Endothelial cell of umbilical vein (primary cell): ENCODE measurements at regions not wholly inside any gene's neighbourhood (a gene's known extent, or its start where the extent isn't known, plus 50 kb on each side); places are given as distances from the start of the nearest gene placed in this dataset.

ENCODE experiments used
- BruUV-seq: library from RNA; stranded (reverse); fragments of 400-500 nt; replicated peaks from 2 replicates; lab custom pipeline; 2021; lab: Mats Ljungman, UMichigan
- CTCF ChIA-PET: fragments of 300-600, 350-600 bp; sonication (Branson Sonifier 250); formaldehyde crosslinking; loops from one replicate; lab custom pipeline; 2021; ENCODE audit warnings: antibody characterized with exemption, inconsistent platforms; lab: Charles Lee
- POLR2A ChIA-PET: fragments of 300-600, 350-600 bp; sonication (Branson Sonifier 250); formaldehyde crosslinking; loops from one replicate; lab custom pipeline; 2021; ENCODE audit warnings: antibody characterized with exemption, inconsistent platforms; lab: Charles Lee
- DNase-seq: peaks from one replicate; pipeline ENCODE4 v3.0.0-alpha.2; 2011; ENCODE audit warnings: low read depth, low spot score
- FAIRE-seq: peaks from 2 replicates; lab custom pipeline; 2011; peaks lifted over from hg19 to GRCh38; lab: Jason Lieb, UNC
- H2AFZ ChIP-seq: 2 replicates; pipeline ENCODE4 v1.6.0; 2012; ENCODE audit warnings: low read depth, low read length, control low read depth, inconsistent platforms
- H3K27ac ChIP-seq: 2 replicates; pipeline ENCODE4 v1.5.1; 2011; ENCODE audit warnings: low read depth, mild to moderate bottlenecking, control low read depth, low read length, moderate library complexity; ENCODE audit not compliant: insufficient read depth
- H3K27me3 ChIP-seq, 2 experiments: 2 replicates each; pipeline versions ENCODE4 v1.6.0 to v1.6.1; 2011; ENCODE audit warnings: low read length in 2 of 2, mixed read lengths in 1 of 2; ENCODE audit not compliant: control insufficient read depth in 2 of 2, insufficient read depth in 2 of 2
- H3K36me3 ChIP-seq, 2 experiments: 2 replicates in 1 of 2; 3 replicates in 1 of 2; pipeline ENCODE4 v1.5.1; 2011; ENCODE audit warnings: low read length in 2 of 2, mild to moderate bottlenecking in 1 of 2, moderate library complexity in 1 of 2; ENCODE audit not compliant: control insufficient read depth in 2 of 2, insufficient read depth in 2 of 2; ENCODE audit errors: extremely low read depth in 1 of 2
- H3K4me1 ChIP-seq: 3 replicates; pipeline ENCODE4 v1.5.1; 2011; ENCODE audit warnings: mild to moderate bottlenecking, low read length; ENCODE audit not compliant: control insufficient read depth, insufficient read depth; ENCODE audit errors: extremely low read depth
- H3K4me2 ChIP-seq: 2 replicates; pipeline ENCODE4 v1.6.1; 2011; ENCODE audit warnings: low read length, control low read depth, mixed read lengths; ENCODE audit not compliant: insufficient read depth
- H3K4me3 ChIP-seq, 3 experiments: fragments of 200-600 bp in 1 of 3; sonication (generic), shearing (Covaris generic) in 1 of 3; replicated peaks in 1 of 3; 2 replicates each; pipeline ENCODE4 v1.5.1; 2011 to 2016; ENCODE audit warnings: control low read depth in 3 of 3, low read length in 3 of 3, mild to moderate bottlenecking in 2 of 3, inconsistent platforms in 1 of 3, low read depth in 1 of 3, moderate library complexity in 1 of 3; ENCODE audit not compliant: insufficient read depth in 1 of 3
- H3K79me2 ChIP-seq: 2 replicates; pipeline ENCODE4 v1.6.0; 2012; ENCODE audit warnings: low read length, inconsistent platforms; ENCODE audit not compliant: control insufficient read depth, insufficient read depth
- H3K9ac ChIP-seq: replicated peaks from 2 replicates; pipeline ENCODE3; 2011; ENCODE audit warnings: low read length, control low read depth; ENCODE audit not compliant: insufficient read depth; ENCODE audit errors: extremely low read depth
- H3K9me1 ChIP-seq: replicated peaks from 3 replicates; pipeline ENCODE4 v1.6.0; 2011; ENCODE audit warnings: mild to moderate bottlenecking, low read length; ENCODE audit not compliant: control insufficient read depth, insufficient read depth; ENCODE audit errors: extremely low read depth
- H3K9me3 ChIP-seq: replicated peaks from 2 replicates; pipeline ENCODE4 v1.5.1; 2012; ENCODE audit warnings: low read length, inconsistent platforms; ENCODE audit not compliant: control insufficient read depth, insufficient read depth
- H4K20me1 ChIP-seq: replicated peaks from 2 replicates; pipeline ENCODE3; 2011; ENCODE audit warnings: mild to moderate bottlenecking, low read length; ENCODE audit not compliant: control insufficient read depth, insufficient read depth; ENCODE audit errors: extremely low read depth
- EZH2 ChIP-seq: IDR thresholded peaks from 2 replicates; pipeline ENCODE4 v1.6.1; 2012; ENCODE audit warnings: borderline replicate concordance, low read depth, mild to moderate bottlenecking, moderate library complexity, low read length, inconsistent platforms; ENCODE audit not compliant: severe bottlenecking
- FOS ChIP-seq: IDR thresholded peaks from 2 replicates; pipeline ENCODE4 v1.6.1; 2011; ENCODE audit warnings: mild to moderate bottlenecking, low read length, moderate library complexity, borderline replicate concordance; ENCODE audit not compliant: insufficient read depth
- GATA2 ChIP-seq: IDR thresholded peaks from 2 replicates; pipeline ENCODE4 v1.7.0; 2011; ENCODE audit warnings: low read depth, mild to moderate bottlenecking, moderate library complexity, mixed read lengths, low read length; ENCODE audit not compliant: insufficient read length, insufficient read depth
- JUN ChIP-seq: IDR thresholded peaks from 2 replicates; pipeline ENCODE4 v1.6.1; 2011; ENCODE audit warnings: borderline replicate concordance, low read depth; ENCODE audit not compliant: insufficient read length, insufficient read depth
- MYC ChIP-seq: IDR thresholded peaks from one replicate; pipeline ENCODE4 v1.6.1; 2011; ENCODE audit warnings: mild to moderate bottlenecking, low read depth, low read length
- POLR2A ChIP-seq: IDR thresholded peaks from 2 replicates; pipeline ENCODE4 v1.6.1; 2012; ENCODE audit warnings: low read depth, mild to moderate bottlenecking, control low read depth, low read length
- POLR2AphosphoS5 ChIP-seq: IDR thresholded peaks from 2 replicates; pipeline ENCODE4 v1.6.1; 2012; ENCODE audit warnings: low read depth, mild to moderate bottlenecking, control low read depth, low read length, moderate library complexity; ENCODE audit not compliant: insufficient read depth
- dilution Hi-C: fragments of 300-500 bp; cut with MboI; formaldehyde crosslinking; loops from one replicate; pipeline ENCODE4 v1.15.0; 2019; ENCODE audit warnings: low sequenced_read_pairs; ENCODE audit not compliant: extremely low pct_ligation_motif_present
- intact Hi-C: fragments of 100-400 bp; cut with micrococcal nuclease; formaldehyde crosslinking; loops from one replicate; pipeline ENCODE4 v1.10.0; 2022
- TF ChIP-seq, protein P1 (sequence below), 2 donors: IDR thresholded peaks; 1 replicate in 1 of 2; 2 replicates in 1 of 2; pipeline ENCODE4 v1.5.1; 2011; ENCODE audit warnings: low read length in 2 of 2, mild to moderate bottlenecking in 2 of 2, moderate library complexity in 2 of 2, control low read depth in 1 of 2, inconsistent platforms in 1 of 2, low read depth in 1 of 2; ENCODE audit not compliant: insufficient read depth in 1 of 2; ENCODE audit errors: extremely low read depth in 1 of 2
- TF ChIP-seq, protein P2 (sequence below): IDR thresholded peaks from 2 replicates; pipeline ENCODE4 v1.6.1; 2011; ENCODE audit not compliant: insufficient read depth, insufficient read length

DNA sequence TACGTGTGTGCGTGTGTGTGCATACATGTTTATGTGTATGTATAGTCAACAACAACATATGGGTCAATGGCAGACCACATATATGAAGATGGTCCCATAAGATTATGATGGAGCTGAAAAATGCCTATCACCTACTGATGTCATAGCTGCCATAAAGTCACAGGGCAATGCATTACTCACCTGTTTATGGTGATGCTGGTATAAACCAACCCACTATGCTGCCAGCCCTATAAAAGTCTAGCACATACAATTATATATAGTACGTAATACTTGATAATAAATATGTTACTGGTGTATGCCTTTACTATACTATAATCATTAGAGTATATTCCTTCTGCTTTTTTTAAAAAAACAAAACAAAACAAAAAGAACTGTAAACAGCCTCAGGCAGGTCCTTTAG is 148.4 kb upstream of the ARID1B start:
- no TSS peak for BruUV-seq
- no peaks in the 10 kb centered on the region for H3K36me3 ChIP-seq
- intact Hi-C loops (no loop called here), dilution Hi-C loops (no loop called here)
- H3K4me2 ChIP-seq, result no peak overlapping the region
- ChIA-PET POLR2A (no interaction called here), CTCF (no interaction called here)
- no peak overlapping the region for H2AFZ ChIP-seq
- H3K9me3 ChIP-seq, result no peaks in the 10 kb centered on the region
- H3K9ac ChIP-seq, result no peak overlapping the region
- no peaks in the 10 kb centered on the region for H3K9me1 ChIP-seq
- DNase-seq (no peak), FAIRE-seq (no peak)
- TF ChIP-seq, protein P1, sequence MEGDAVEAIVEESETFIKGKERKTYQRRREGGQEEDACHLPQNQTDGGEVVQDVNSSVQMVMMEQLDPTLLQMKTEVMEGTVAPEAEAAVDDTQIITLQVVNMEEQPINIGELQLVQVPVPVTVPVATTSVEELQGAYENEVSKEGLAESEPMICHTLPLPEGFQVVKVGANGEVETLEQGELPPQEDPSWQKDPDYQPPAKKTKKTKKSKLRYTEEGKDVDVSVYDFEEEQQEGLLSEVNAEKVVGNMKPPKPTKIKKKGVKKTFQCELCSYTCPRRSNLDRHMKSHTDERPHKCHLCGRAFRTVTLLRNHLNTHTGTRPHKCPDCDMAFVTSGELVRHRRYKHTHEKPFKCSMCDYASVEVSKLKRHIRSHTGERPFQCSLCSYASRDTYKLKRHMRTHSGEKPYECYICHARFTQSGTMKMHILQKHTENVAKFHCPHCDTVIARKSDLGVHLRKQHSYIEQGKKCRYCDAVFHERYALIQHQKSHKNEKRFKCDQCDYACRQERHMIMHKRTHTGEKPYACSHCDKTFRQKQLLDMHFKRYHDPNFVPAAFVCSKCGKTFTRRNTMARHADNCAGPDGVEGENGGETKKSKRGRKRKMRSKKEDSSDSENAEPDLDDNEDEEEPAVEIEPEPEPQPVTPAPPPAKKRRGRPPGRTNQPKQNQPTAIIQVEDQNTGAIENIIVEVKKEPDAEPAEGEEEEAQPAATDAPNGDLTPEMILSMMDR (IDR thresholded peaks at IDR 0.05; ENCODE audit: extremely low read depth in 1 of 2, insufficient read depth in 1 of 2, low read depth in 1 of 2, low read length in 2 of 2), result no peak
- TF ChIP-seq, protein P2, sequence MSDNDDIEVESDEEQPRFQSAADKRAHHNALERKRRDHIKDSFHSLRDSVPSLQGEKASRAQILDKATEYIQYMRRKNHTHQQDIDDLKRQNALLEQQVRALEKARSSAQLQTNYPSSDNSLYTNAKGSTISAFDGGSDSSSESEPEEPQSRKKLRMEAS, result no peak
- TF ChIP-seq EZH2 (no peak), JUN (no peak), MYC (no peak), POLR2A (no peak), GATA2 (no peak), POLR2AphosphoS5 (no peak), FOS (no peak)
- no peaks in the 10 kb centered on the region for H3K4me1 ChIP-seq
- H3K79me2 ChIP-seq, result no peaks in the 10 kb centered on the region
- H4K20me1 ChIP-seq, result no peaks in the 10 kb centered on the region
- H3K4me3 ChIP-seq, result no peak overlapping the region
- no peak overlapping the region for H3K27ac ChIP-seq
- H3K27me3 ChIP-seq, result no peaks in the 10 kb centered on the region
